ENCODE measurements at regions not wholly inside any gene's neighbourhood (a gene's known extent, or its start where the extent isn't known, plus 50 kb on each side); places are given as distances from the start of the nearest gene placed in this dataset.

DNA sequence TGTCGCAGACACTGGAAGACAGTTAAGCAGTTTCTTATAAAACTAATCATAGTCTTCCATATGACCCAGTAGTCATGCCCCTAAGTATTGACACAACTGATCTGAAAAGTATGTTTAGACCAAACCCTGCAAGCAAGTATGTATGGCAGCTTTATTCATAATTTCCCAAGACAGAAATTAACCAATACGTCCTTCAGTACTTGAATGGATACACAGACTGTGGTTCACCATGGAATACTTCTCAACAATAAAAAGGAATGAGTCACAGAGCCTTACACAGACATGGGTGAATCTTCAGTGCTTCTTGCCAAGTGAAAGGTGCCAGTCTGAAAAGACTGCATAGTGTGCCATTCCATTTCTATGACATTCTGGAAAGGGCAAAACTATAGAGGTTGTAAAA is 50.2 kb upstream of the AKR1E2 start:
- no peak for DNase-seq

DNA sequence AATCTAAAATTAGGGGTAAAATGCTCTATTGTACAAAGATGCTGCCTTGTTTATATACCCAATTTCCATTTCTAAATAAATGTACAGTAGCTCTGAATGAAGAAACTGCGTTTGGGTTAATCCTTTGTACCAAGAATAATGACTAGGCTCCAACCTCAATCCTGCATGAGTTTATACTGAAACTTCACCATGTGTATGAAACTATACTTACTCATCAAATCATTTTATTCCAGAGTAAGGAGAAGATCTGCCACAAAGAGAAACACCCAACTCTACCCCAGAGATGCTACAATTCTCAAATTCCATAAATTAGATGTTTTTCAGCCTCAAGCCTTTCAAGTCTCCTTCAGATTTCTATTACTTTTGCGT is 53.8 kb upstream of the AKR1E2 start:
- DNase-seq = no peak

DNA sequence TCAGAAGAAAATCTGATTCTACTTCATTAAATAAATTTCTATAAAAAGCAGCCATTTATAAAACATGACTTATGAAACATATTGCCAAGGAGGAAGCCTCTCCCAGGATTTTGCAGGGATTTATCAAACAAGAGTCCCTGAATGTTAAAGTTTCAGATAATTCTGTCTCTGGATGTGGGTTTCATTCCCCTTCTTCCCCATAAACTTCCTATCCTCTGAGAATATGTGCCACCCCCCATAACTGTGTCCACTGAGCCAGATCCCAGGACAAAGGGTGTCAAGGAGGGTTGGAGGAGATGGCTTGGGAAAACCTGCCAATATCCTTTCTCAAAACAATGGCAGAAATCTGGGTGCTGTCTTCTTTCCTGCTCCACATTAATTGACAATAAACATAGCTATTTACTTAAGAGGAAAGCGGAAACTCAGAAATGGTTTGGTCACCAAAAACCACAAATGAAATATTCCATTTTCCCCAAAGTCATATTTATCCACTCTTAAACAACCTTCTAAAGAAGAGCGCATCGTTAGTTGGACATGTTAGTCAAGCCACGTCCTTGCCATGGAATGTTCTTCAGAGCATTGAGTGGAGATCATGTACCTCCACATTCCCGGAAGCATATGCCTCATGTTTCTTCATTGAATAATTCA is 54.3 kb upstream of the AKR1E2 start:
- DNase-seq = no peak

DNA sequence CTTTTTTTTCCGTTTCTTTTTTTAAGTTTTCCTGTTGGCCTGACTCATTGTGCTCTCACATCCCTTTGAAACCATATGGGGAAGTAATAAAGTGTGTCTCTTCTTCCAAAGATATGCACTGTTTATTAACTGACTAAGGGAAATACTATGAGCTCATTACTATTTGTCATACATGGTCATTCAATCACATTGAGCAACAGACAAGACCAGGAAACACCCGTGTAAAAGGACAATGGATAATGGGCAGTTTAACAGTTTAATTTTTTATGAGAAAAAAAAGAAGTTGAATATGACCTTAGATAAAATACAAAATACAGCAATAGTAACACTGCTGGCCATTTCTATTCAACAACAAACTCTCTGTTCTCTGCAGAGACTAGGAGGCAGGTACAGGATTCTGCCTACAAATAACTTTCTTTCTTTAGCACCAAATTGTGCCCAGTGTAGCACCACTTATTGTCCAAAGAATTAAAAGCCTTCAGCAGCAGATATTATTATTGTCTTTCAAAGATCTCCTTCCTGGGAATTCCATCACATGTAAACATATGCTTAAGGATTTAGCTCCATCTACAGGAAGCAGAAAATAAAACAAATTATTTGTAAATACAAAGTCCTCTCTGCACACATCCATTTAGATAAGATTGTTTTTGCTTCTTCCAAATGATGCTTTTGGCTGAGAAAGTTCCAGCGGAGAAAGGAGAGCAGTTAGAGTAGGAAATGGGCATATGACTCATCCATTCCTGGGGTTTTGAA is 55.0 kb upstream of the AKR1E2 start:
- DNase-seq = no peak

DNA sequence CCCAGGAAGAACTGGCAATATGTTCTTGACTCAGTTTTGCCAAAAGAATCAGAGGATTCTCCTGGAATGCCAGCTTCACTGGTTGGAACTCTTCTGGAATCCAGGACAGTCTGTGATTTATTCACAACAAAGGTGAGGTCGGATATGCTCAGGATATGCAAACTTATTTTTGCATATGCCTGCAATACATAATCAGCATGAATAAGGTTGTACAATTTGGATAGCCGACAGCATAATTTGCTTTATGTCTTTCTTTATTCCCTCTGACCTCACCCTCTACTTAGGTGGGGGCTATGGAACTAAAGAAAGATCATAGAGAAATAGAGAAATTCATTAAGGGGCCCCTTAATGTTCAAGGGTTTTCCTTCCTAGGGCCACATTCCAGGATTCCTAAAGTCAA is 57.6 kb upstream of the AKR1E2 start:
- no peak for DNase-seq

DNA sequence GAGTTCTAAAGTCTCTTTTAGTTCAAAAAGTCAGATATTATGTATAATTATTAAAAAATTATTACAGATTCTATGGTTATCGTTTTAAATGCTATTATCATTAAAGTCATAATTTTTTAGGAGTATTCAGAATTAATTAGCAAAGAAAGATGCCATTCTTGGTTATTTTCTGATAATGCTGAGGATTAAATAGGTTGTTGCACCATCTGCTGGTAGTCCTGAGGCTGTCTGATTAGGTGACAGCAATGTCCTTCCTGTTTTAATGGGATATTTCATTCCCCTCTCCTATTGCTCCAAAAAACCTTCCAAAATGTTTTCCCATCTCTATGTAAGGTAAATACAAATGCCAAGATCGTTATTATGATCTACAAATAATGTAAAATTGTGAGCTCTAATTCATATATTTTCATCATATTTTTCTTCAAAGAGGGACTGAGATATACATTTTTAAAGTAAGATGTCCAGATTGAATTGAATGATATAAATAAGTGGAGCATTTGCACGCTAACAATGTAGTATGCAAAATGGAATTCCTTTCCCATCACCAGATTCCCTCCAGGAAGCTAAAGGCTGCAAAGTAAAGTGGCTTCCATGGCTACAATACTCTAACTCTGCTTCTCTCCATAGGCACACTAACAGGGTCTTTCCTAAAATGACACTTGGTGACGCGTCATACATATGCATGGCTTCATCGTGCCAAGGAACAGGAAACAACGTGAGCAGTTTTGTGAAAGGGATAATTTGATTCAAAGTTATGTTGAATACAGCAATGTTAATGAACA is 58.8 kb upstream of the AKR1E2 start:
- no peak for DNase-seq

DNA sequence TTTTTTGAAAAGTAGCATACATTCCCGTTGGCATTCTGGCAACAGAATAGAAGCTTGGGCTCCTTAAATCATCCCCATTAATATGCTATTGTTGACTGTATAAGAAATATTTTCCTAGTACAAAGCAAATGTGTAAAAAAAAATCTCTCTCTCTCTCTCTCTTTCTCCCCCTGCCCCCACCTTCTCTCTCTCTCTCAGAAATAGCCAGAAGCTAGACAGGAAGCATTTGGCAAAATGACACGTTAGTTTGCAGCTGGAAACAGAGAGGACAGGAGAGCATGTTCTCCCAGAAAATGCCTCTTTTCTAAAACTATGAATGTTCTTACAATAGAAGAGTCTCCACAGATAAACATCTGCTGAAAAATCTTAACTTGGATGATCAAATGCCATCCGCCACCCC is 59.6 kb upstream of the AKR1E2 start:
- DNase-seq = no peak

DNA sequence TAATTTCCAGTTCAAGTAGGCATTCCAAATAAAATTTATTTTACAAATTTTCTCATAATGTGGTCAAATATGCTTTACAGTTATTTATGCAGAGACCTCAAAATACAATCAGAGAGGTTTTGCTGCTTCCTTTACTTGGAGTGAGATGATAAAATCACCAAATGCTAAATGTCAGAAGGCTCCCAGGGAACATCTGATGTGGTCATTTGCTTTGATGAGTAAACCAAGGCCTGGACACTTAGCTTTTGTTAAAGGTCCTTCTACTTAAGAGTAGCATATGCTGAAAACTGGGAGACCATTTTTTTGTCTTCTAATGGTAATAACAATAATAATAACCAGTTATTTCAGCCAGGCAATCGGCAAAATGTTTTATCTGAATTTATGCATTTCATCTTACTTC is 60.6 kb upstream of the AKR1E2 start:
- DNase-seq = no peak

DNA sequence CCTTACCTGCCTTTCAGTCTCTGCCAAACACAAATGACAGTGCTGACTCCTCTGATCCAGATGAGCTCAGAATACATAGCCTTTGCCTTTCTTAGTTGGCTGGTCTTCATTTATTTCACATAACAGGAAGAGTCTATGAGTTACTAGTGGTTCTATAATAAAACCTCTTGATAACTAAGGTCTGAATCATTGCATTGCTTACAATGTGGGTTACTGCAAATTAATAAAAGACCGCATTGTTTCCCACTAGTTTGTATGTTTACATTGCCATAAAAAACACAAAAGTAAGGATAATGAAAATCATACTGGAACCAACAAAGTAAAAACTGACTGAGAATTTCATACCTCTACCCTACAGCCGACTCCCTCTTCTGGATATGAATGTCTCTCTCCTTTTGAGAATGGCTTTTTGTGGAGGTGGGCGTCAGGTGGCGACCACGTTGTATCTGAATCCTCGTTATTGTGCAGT is 62.0 kb upstream of the AKR1E2 start:
- DNase-seq = peak; percentile 8

DNA sequence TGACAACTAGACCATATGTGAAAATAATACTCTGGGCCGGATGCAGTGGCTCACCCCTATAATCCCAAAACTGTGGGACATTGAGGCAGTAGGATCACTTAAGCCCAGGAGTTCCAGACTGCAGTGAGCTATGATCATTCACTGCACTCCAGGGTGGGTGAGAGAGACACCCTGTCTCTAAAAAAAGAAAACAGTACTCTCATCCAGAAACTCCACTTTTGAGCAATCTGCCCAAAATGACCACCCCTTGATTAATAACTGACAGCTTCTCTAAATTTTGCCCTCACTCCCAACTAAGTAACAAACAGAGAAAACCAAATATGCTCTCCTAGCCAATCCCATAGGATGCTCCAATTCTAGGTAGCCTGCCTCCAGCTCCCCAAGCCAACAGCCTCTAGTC is 62.5 kb upstream of the AKR1E2 start:
- DNase-seq = no peak

DNA sequence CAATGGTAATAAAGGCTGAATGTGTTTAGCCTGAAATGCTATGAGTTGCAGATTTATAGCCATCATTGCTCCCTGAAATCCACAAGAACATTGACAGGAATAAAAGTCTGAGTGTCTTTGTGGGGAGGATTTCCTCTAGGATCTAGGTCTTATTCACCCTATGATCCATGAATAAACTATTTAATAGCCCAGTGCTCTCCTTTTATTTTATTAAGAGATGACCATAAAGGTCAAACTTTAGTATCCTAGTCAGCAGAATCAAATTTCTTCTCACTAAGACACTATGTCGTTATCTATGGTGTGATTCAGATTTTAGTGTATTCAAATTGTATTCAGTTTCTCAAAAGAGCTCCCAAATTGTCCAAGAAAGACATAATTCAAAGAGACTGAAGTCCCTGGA is 67.8 kb upstream of the AKR1E2 start:
- no peak for DNase-seq

DNA sequence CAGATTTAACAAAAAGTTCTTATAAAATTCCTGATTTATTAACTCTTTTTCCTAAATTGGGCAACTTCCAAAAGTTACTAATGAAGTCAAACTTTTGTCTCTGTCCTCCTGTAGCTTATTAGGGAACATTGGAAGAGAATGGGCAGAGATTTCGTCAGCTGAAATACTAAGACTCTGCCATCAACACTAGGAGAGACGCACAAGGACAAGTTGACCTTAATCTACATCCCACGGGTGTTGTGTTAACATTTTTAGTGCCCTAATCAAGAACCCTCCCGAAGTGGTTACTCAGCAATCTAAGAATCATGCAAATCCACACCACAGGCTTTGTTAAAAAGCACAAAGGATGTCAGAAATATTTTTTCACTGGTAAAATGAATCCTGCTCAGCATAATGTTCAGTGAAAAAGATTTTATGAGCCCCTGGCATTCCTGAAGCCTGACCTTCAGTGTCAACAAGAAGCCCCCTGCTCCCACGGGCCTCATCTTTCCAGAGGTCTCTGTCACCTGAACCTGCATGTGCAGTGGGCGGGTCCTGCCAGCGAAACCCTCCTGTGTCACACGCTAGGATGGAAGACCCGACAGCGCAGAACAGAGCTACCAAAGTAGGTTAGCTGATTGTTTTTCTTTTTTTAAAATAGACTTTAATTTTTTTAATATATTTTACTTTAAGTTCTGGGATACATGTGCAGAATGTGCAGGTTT is 70.6 kb upstream of the AKR1E2 start:
- DNase-seq = no peak

DNA sequence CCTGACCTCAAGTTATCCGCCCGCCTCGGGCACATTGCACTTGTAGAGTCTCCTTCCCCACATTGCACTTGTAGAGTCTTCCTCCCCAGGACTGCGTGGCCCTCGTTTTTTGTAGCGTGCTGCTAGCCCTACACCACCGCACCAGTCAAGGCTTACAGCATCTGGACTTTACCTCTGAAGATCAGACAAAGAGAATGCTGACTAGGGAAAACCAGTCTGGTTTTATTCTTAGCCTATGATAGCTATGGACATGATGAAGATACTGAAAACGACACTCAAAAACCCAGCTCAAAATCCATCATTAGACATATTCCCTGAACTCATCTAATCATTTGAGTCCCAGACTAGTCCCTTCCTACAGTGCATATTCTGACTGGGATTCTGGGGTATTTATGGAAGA is 71.9 kb upstream of the AKR1E2 start:
- no peak for DNase-seq

DNA sequence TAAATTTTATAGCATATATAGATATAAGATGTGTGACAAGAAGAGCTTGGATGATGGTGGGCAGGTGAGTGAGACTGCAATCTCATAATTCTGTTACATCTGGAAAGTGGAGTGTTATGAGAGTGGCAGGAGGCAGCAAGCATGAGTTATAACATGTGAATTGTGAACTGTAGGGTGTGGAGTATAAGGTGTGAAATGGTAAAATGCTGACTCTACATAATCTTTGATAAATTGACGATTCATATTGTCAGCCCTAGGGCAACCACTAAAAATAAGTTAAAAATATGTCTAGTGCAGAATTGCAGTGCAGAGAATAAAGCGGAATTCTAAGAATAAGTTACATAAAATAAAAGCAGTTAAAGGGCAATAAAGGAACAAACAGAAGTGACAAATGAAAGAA is 74.8 kb upstream of the AKR1E2 start:
- no peak for DNase-seq

DNA sequence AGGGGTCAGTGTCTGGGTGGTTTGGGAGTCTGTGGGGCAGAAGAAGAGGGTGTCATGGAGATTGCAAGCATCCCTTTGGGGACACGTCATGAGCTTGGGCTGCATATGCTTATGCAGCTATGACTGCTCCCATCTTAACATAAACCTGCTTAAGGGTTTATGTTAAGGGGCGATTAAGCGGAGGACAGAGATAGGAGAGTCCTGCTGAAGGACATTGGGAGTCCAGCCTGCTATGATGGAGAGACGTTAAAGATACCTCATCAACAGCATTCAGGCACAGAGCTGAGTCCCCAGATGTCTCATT is 76.8 kb upstream of the AKR1E2 start:
- no peak for DNase-seq

DNA sequence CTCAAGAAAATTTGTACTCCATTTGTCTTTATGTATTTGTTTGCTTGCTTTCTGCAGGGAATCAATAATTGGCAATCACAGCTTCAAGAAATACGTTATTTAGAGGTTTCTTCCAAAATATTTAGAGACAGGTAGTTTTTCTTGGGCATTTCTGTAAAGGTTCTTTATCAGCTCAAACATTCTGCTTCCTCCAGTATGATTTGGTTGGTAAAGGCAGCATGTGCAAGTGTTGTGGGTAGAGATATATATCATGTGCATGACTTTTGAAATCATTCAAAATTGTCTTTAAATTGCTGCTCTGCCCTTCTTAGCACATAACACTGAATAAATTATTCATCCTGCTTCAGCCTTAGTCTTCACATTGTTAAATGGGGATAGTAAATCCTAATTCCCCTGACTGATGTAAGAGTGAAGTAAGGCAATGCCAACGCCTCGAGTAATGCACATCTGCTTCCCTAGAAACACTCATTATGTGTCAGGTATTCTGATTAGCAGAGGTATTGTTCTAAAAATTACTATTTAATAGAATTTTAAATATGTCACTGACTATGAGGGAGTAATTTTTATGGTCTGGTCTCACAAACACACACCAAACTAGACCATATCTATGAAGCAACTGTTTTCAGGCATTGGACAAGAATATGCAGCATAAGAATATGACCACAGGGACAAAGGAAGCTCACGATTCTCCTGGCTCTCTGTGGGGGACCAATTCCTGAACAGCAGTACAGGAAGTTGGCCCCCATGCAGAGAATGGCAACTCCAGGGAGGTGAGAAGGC is 77.3 kb upstream of the AKR1E2 start:
- no peak for DNase-seq

DNA sequence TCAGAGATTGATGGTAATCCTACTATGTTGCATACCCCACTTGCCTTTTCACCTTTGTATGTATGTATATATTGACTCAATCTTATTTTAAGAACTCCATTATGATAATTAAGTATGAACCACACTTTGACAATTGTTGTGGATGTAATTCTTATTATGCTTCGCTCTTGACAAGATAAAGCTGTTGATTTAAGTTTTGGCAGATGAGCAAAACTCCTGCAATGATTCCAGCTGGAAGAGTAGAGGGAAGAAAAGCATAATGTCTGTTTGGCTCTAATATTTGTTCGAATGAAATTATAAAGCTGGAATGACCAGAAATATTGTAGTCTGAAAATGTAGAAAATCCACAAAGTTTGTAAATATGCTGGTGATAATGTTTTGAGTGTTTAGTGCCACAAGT is 83.8 kb upstream of the AKR1E2 start:
- no peak for DNase-seq

DNA sequence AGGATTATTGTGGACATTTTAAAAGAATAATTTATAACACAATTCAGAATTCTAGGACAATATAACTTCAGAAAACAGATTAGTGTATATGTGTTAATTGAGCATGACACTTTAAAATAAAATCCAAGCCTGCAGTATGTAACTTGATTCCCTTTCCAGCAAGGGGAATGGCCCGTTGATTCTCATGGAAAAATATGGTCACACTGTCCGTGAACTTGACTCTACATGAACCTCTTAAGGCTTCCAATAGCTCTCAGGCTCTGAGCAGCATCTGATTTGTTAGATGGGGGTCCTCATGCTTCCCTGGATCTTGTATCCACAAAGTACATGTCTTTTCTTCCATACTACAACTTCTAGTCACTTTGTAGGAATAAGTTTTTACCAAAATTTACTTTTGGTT is 85.5 kb upstream of the AKR1E2 start:
- no peak for DNase-seq

DNA sequence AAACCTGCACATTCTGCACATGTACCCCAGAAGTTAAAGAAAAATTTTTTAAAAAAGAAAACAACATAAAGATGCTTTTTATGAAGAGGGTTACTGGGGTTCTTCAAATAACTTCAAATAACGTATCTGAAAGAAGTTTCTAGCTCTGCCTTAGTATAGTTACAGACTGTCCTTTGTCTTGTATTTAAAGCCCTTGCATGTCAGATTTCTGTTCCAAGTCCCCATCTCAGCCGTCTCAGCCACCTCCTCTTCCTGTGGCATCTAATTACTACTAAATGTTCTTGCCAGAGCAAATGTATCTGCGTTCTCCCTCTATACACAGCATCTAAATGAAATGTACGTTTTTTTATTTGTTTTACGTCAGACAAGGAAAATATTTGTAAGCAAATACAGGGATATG is 89.4 kb upstream of the AKR1E2 start:
- no peak for DNase-seq

DNA sequence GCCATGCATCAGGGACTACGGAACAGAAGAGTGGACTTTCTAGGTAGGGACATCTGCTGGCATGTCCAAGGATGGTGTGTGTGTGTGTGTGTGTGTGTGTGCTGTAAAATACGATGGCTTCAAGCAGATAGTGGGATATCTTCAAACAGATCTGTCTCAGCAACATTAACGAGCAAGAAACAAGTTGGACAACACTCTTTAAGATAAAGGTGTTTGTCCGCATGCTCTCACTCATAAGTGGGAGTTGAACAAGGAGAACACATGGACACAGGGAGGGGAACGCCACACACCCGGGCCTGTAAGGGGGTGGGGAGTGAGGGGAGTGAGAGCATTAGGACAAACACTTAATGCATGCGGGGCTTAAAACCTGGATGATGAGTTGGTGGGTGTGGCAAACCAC is 89.8 kb upstream of the AKR1E2 start:
- no peak for DNase-seq

DNA sequence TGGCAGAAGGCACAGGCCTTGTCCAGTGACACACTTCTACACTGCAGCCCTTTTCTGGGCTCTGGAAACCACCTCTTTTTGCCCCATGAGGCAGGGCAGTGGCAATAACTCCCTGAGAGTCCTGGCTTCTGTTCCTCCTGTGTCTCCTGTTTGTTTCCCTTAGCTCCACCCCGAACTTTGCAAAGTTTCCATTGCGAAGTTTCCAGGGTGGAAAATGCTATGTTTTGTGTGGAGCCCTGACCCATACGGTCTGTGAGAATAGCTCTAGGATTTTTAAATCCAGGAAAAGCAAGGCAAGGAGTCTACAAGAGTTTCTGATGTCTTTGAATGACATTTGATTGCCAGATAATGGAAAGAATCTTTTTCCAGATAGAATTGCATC is 92.2 kb upstream of the AKR1E2 start:
- no peak for DNase-seq

DNA sequence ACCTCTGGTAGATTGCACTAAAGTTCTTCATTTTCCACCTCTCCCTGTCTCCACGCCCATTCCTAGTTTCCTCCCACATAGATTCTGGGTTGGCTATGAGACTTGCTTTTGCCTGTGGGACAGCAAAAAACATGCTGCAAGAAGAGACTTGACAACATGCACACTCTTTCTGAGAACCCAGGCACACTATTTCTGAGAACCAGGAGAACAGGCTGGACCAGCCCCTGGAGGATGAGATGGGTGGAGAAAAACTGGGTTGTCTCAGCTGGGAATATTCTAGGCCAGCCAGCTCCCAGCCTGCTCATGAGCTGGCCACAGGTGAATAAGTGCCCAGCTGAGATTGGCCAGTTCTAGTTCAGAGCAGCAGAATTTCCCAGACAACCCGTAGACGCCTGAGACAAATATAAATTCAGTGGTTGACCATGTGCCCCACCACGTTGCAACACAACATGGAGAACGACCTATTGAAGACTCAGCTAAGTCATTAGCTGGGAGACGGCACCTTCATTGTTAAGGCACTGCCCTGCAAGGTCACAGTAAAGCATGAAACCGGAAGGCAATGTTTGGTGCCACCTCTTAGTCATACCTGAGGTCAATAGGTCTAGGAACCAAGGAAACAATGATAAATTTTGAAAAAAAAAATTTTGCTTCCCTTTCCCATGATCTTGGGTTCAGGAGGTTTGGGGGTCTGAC is 92.7 kb upstream of the AKR1E2 start:
- DNase-seq = no peak

Measured in stimulated activated CD4-positive, alpha-beta T cell treated with anti-CD3 and anti-CD28 coated beads, Interleukin-15, amount 100 ng/mL, for 24 hours (primary cell).